Thyroid gland (tissue), 4 donors: ENCODE measurements at regions not wholly inside any gene's neighbourhood (a gene's known extent, or its start where the extent isn't known, plus 50 kb on each side); places are given as distances from the start of the nearest gene placed in this dataset.

Source experiments
- POLR2A ChIP-seq, 2 donors: fragments of 450-650 bp; IDR thresholded peaks; one replicate each; pipeline ENCODE4 v1.6.1; 2017; ENCODE audit warnings: antibody characterized with exemption in 2 of 2, mild to moderate bottlenecking in 2 of 2, moderate library complexity in 1 of 2
- TF ChIP-seq, protein P1 (sequence below), 6 experiments: fragments of 200-600 bp in 3 of 6; fragments of 450-650 bp in 3 of 6; sonication (generic) in 3 of 6; IDR thresholded peaks; one replicate each; pipeline ENCODE4 v1.5.1; 2016 to 2019; ENCODE audit warnings: antibody characterized with exemption in 6 of 6, mild to moderate bottlenecking in 2 of 6, inconsistent platforms in 1 of 6, moderate library complexity in 1 of 6

DNA sequence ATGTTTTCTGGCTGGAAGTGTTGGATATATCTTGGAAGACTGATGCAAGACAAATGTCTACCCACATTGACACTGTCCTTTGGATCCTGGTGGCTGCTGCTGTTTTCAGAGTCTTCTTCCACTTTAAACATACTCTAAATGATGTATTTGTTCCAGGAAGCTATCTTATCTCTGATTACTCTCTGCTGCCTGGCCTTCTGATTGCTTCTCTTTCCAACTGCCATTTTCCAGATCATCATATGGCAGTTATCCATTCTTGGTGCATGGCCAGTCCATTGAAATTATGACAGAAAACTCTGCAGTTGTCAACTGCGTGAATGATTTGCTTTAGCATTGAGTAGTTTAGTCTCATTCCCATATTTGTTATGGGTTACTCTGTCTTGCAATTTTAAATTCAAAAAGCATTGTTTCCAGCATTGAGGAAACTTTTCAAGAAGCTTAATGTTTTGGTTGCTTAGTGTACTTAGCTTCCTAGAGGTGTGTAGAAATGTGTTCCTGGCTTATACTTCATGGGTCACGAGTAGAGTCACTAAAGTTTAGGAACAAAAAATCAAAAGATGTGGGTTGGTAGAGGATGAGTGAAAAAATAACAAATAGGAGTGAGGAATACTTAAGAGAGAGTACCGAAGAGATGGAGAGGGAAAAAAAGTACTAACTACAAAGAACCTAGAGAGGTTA lies 268.3 kb upstream of the MTPN start:
- TF ChIP-seq, protein P1, sequence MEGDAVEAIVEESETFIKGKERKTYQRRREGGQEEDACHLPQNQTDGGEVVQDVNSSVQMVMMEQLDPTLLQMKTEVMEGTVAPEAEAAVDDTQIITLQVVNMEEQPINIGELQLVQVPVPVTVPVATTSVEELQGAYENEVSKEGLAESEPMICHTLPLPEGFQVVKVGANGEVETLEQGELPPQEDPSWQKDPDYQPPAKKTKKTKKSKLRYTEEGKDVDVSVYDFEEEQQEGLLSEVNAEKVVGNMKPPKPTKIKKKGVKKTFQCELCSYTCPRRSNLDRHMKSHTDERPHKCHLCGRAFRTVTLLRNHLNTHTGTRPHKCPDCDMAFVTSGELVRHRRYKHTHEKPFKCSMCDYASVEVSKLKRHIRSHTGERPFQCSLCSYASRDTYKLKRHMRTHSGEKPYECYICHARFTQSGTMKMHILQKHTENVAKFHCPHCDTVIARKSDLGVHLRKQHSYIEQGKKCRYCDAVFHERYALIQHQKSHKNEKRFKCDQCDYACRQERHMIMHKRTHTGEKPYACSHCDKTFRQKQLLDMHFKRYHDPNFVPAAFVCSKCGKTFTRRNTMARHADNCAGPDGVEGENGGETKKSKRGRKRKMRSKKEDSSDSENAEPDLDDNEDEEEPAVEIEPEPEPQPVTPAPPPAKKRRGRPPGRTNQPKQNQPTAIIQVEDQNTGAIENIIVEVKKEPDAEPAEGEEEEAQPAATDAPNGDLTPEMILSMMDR (IDR thresholded peaks at IDR 0.05) = no peak
- TF ChIP-seq POLR2A (IDR thresholded peaks at IDR 0.05) = no peak
